Nucleus accumbens (tissue), 56 donors: ENCODE measurements at regions not wholly inside any gene's neighbourhood (a gene's known extent, or its start where the extent isn't known, plus 50 kb on each side); places are given as distances from the start of the nearest gene placed in this dataset.
"Not testable (repeated sequence)": the region's sequence is repeated elsewhere in the genome, so short reads cannot be mapped to it uniquely, and the experiment has no call there.

Experiments
- DNase-seq, 56 donors: peaks; one replicate each; lab custom pipeline; 2025; lab: John Stamatoyannopoulos, UW

DNA sequence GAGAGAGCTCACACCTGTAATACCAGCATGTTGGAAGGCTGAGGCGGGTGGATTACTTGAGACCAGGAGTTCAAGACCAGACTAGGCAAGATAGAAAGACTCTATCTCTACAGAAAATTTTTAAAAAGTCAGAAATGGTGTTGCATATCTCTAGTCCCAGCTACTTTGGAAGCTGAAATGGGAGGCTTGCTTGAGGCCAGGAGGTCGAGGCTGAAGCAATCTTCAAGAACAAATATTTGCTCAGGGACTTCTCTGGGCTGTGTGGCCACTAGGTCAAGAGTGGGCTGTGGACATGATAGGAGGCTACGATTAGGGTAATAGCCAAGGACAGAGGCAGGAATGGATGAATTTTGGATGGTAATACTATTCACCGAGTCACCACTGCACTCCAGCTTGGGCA, 135.8 kb upstream of the PEG3 start:
- no peak for DNase-seq

DNA sequence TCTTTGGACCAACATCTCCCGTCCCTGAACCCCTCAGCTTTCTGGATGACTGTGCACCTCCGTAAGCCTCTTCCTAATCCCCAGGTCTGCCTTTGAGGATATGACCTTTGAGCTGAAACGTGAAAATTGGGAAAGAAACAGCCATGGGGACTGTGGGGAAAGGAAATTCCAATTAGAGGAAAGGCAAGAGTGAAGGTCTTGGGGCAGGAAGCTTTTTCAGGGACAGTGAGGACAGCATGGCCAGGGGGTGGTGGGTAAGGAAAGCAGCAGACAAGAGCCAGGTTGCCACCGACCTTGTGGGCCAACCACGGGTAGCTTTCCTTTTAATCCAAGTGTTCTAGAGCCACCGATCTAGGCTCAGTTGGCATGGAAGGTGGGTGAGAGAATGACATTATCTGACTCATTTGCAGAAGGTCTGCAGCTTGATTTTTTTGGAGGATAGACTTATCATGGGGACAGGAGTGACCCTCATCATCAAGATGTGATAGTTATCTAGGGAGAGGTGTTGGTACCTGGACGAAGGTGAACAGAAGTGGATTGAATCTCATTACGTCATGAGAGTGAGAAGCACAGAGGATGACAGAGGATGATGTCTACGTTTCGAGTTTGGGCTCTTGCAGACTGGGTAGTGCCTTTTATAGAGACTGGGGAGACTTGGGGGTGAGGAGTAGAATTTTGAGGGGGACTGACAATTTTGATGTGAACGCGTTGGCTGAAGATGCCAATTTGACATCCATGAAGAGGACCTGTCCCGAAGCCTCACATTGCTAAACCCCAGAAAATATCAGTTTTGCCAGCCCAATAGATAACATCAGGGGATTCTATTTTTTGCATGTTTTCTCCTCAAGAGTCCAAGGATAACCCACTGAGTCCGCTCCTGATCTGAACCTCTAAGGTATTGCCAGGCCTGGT, 136.7 kb upstream of the PEG3 start:
- DNase-seq: no peak

DNA sequence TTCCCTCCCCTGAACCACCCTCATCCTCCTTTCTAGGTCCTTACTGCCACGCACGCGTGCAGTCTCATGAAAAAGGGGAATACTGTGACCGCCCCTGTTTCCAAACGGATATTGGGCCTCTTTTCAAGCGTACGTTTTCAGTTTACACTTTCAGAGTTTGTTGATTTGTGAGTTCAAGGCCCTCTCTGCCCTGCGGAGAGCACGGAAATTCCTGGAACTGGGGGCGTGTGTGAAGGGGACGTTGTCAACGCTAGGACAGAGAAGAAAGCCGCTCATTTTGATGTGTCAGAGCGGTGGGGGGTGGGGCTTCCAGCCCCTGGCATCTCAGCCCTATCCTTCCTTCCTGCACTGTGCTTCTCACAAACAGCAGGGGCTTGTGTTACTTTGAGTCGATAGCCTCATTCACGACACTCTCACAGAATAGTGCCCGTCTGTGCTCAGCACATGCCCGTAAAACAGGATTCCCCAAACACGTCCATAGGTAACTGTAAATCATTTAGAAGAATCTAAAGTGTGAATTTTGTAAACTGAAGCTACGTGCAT, 137.6 kb upstream of the PEG3 start:
- no peak for DNase-seq

DNA sequence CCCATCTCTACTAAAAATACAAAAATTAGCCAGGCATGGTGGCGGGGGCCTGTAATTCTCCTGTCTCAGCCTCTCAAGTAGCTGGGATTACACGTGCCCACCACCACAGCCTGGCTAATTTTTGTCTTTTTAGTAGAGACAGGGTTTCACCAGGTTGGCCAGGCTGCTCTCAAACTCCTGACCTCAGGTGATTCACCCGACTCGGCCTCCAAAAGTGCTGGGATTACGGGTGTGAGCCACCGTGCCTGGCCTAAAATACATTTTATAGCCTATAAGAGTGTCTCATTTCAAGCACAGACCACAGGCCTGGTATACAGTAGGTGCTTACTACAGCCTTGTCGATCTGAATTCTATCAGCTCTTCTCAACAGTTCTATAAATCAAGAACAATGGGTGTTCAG, 139.5 kb upstream of the USP29 start:
- DNase-seq: not testable (repeated sequence)

DNA sequence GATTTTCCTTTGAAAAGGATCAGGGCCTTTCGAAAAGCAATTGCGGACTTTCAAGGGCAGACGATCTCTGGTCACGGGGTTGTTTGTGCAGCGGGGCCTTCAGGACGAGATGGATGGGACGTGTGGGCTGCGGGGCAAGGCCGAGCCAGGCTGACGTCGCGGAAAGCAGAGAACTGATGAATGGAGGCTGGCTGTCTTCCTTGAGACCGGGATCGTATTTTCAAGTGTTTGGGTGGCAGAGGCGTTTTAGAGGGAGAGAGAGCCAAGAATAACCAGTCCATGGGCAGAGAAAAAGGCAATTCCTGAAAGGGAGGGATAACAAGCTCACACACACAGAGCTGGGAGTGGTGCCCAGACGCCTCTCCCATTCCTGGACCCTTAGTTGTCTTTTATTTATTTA, 138.9 kb upstream of the USP29 start:
- peak in 4 of 56 donors; percentile 4 to 14 (median 5) for DNase-seq

DNA sequence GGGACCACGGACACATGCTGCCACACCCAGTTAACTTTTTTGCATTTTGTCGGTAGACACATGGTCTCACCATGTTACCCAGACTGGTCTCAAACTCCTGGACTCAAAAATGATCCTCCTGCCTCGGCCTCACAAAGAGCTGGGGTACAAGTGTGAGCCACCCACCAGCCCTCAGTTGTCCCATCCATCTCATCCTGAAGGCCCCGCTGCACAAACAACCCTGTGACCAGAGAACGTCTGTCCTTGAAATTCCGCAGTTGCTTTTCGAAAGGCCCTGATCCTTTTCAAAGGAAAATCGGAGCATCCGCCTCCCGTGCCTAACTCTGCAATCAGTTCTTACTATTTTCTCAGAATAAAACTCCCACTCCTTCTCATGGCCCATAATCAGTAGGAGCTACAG, 138.3 kb upstream of the USP29 start:
- not testable (repeated sequence) for DNase-seq

DNA sequence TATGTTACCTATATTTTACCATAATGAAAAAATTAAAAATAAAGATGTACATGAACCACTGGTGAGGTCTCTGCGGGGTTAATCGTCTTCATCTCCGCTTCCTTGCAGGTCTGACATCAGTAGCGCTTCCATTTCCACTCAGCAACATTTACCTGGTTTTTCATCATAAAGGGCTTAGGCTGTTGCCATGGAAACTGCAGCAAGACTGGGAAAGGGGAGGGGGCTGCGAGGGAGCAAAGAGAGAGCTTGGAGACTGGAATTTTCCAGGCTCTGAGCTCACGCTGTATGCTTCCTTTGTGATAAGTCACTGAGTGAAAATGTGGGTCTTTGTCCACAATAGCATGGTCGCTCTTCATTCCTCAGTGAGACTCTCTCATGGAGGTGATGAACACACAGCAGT, 136.6 kb upstream of the USP29 start:
- peak in 27 of 56 donors; percentile 5 to 80 (median 39) for DNase-seq

DNA sequence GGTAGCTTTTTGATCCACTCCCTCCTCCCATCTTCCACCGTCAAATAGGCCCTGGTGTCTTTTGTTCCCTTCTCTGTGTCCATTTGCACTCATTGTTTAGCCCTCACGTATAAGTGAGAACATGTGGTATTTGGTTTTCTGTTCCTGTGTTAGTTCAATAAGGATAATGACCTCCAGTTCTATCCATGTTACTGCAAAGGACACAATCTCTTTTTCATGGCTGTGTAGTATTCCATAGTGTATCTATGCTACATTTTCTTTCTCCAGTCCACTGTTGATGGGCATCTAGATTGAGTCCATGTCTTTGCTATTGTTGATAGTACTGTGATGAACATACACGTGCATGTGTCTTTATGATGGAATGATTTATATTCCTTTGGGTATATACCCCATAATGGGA, 136.0 kb upstream of the USP29 start:
- no peak for DNase-seq

DNA sequence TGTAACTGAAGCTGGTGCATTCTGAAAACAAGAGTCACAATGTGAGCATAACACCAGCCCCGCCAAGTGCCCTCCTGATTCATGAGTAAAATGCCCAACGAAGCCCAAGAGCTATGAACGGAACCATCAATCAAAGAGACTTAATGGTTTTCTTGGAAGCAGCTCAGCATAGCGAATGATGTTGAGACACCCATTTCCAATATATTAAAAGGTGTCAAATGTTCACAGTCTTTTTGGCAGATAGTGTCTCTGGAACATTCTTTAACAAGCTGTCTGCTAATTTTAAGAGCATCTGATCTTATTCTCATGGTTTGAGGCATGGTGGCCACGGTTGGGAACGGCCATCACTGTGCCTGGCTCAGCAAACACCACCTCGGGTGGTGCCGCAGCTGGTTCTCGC, 133.4 kb upstream of the USP29 start:
- DNase-seq: no peak

DNA sequence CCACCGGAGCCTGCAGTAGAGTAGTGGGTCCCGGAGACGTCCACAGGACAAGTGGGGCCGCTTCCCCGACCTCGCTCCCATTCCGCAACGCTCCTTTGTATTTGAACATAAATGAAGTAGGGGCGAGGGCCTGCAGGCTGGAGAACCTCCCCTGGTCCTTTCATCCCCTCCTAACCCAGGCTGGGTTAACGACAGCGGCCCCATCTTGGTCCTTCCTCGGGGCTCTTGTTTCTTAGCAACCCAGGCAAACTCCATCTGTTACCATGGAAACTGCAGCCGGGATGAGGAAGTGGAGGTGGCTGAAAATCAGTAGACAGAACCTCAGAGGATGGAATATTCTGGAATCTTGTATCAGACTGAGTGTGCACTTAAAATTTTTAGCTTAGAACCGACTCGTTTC, 132.6 kb upstream of the USP29 start:
- peak in 31 of 56 donors; percentile 1 to 79 (median 30) for DNase-seq

DNA sequence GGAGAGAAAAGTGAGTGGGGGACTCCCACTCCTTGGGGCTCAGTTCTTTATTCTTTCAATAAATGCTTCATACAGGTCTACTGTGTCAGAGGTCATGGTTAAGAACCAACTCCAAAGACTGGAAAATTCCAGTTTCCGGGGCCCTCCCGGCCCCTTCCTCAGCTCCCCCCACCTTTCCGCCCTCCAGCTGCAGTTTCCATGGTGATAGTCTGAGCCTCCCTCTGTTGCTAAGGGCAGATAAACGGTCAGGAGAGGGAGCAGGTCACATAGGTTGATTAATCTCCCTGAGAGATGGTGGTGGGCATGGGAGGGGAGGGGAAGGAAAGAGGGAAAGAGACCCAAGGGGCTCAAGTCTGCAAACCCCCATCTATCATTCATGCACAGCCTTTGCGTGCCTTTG, 131.5 kb upstream of the USP29 start:
- DNase-seq: peak in 3 of 56 donors; percentile 5 to 26 (median 14)

DNA sequence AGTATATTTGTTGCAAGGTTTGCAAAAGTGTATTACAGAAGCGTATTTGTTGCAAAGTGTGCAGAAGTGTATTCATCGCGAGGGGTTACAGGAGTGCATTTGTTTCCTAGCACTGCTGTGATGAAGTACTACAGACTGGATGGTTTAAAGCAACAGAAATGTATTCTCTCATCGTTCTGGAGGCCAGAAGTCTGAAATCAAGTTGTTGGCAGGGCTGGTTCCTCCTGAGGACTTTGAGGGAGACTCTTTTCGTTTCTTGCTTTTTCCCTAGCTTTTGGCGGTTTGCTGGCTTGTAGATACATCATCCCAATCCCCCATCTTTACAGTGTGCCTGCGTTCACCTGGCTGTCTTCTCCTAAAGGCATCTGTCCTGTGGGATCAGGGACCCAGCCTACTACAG, 127.9 kb upstream of the USP29 start:
- no peak for DNase-seq

DNA sequence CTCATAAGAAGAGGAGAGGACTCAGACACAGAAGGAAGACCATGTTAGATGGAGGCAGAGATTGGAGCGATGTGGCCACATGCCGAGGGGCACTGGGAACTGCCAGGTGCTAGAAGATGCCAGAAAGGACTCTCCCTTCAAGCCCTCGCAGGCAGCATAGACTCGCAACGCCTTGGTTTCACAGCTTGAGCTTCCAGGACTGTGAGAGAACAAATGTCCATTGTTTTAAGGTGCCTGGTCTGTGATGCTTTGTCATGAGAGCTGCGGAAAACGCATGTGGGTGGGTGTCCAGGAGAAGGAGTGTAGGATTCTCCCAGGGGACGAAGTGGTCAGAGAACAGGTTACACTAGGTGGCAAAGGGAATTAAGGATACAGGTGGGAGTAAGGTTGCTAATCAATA, 125.9 kb upstream of the USP29 start:
- no peak for DNase-seq

DNA sequence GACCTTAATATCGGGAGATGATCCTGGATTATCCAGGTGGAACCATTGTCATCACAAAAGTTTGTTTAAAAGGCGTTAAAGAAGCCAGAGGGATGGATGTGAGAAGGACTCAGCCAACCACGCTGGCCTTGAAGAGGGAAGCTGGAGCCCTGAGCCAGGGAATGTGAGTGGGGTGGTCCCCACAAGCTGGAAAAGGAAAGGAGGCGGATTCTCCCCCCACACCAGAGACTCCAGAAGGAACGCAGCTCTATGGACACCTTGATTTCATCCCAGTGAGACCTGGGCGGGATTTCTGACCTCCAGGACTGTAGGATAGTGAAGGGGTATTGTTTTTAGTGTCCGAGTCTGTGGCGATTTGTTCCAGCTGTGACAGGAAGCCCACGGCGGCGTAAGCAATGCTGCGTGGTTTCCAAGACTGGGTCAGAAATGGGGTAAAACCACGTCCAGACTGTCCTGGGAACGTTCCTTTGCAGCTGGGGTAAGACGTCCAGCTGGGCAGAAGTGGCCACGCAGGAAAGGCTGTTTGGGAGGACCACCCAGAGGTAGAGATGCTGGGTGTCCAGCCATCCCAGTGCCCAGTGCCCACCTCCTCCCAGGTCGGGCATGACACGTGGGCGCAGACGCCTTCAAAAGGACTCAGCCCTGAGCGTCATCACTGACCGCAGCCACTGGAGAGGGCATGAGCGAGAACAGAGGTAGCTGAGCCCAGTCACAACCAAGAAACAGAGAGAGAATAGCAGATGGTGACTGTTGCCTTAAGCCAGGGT, 125.4 kb upstream of the USP29 start:
- no peak for DNase-seq

DNA sequence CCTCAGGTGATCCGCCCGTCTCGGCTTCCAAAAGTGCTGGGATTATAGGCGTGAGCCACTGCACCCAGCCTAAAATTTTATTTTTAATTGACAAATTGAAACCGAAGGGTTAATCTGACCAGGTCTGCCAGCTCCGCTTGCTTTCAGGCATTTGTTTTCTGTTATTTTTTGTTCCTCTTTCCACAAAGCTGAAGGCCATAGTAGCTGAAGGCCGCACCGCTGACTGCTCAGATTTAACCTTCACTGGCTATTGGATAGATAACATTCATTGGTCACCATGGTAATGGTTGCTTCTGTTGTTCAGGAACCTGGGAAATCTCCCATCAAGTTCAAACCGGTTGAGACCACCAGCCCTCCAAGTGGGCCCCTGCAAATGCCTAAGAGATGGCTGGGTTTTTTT, 124.5 kb upstream of the USP29 start:
- no peak for DNase-seq

DNA sequence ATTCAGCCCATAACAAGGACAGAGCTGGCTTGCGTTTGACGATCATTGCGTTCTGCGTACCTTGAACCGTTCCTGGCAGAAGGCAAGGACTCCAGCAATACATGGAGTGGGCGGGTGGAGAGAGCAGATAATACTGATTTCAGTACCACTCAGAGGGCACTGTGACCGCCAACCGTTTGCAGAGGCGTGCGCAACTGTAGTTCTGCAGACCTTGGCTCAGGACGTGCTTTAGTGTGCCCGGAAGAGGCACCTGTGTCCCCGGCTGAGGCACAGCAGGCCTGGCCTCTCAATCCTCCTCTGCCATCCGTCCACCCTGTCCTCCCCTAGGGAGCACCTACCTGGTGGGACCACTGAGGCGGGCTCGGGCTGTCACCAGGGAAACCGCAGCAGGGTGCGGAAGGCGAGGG, 117.6 kb upstream of the USP29 start:
- DNase-seq: no peak

DNA sequence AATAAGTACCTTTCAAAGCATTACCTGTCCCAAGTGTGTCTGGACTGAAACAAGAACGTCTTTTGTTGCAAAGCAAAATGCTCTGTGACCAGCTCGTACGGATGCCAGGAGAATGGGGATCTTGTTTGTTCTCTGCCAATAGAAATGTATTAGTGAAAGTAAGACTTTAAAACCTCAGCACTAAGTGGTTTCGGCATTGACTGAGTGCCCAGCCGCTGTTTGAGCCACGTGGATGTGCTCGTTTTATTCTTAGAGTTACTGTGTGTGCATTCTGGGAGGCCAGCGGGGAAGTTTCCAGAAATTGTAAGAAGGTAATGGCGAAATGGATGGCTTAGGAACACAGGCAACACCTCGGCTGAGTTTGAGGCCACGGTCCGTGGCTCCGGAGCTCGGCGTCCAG, 117.1 kb upstream of the USP29 start:
- DNase-seq: peak in 1 of 56 donors; percentile 6

DNA sequence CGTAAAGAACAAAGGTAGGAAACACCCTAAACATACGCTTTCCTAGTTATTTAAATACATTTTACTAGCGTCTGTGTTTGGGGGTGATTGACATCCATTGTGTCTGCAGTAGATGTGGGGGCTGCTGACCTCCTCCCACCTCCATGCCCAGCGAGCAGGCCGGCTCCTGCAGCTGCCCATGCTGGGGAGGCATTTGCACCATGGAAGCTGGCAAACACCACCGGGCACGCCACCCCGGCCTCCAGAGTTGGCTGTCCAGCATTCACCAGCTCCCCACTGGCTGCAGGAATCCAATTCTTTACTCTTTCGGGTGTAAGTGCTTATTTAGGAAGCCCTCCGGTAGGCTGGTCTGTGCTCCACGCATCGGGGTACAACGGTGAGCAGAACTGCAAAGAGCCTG, 115.4 kb upstream of the USP29 start:
- DNase-seq: no peak

DNA sequence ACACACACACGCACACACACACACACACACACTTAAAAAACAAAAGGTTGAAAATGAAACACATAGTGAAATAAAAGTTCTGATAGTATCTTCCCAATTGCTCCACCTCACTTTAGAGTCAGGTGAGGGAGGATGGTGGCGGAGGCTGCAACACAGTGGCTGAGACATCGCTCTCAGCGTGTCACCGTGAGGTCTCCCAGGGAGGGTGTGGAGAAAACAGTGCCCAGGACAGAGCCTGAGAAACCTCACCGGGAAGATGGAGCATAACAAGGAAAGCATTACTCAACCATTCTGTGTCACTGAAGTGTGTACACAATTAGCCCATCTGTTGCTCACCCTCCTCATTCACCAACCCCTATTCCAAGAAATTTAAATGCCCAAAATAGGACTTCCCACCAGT, 111.4 kb upstream of the USP29 start:
- peak in 1 of 56 donors; percentile 12 for DNase-seq

DNA sequence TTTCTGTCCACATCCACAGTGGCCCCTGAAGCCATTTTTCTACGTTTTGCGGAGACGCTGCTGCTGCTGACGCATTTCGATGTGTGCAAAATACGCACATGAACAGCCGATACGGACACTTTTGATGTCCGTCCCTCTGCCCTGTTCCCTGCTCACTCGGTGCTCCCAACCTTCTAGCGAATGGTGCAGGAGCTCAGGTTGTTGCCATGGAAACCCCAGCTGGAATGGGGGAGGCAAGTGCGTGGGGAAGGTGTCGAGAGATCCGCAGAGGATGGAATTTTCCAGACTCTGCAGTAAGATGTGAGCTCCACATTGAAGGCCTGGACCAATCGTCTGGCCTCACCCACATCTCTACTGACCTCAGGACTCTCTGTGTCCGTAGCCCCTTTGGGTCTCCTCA, 109.2 kb upstream of the USP29 start:
- DNase-seq: peak in 41 of 56 donors; percentile 4 to 78 (median 54)

DNA sequence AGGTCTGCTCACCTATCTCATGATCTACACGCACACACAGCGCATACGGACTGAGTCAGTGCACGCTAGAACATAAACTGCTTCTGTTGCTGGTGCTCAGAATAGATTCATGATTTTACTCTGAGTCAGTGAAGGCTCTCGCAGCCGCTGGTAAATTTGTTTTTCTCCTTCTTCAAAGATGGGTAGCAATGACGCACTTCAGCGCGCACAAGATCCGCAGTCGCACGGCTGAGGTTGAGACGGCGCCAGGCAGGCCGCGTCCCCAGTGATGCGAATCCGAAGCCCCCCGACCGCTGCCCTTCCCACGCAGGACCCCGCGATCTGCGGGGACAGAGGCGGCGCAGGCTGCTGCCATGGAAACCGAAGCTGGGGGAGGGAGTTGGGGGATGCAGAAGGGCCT, 103.7 kb upstream of the USP29 start:
- peak in 38 of 56 donors; percentile 3 to 80 (median 32) for DNase-seq
